Peyer's patch (tissue), 4 donors: ENCODE measurements at regions not wholly inside any gene's neighbourhood (a gene's known extent, or its start where the extent isn't known, plus 50 kb on each side); places are given as distances from the start of the nearest gene placed in this dataset.

ENCODE experiments used
- DNase-seq, 3 donors: peaks; one replicate each; pipeline ENCODE4 v3.0.0-alpha.2; 2017 to 2019
- H3K27ac ChIP-seq, 4 donors: fragments of 200-600 bp; sonication (generic); one replicate each; pipeline ENCODE4 v1.5.1; 2016 to 2019
- H3K27me3 ChIP-seq, 2 donors: fragments of 200-600 bp; sonication (generic); one replicate each; pipeline ENCODE4 v1.5.1; 2019
- H3K36me3 ChIP-seq, 3 donors: fragments of 200-600 bp; sonication (generic); one replicate each; pipeline ENCODE4 v1.5.1; 2016 to 2019
- H3K4me1 ChIP-seq, 4 donors: fragments of 200-600 bp; sonication (generic); one replicate each; pipeline ENCODE4 v1.5.1; 2016 to 2019
- H3K4me3 ChIP-seq, 4 donors: fragments of 200-600 bp; sonication (generic); 1 replicate in 3 of 4; 2 replicates in 1 of 4; pipeline ENCODE4 v1.5.1; 2016 to 2019; ENCODE audit warnings: mild to moderate bottlenecking in 1 of 4
- H3K9me3 ChIP-seq, 4 donors: fragments of 200-600 bp; sonication (generic); one replicate each; pipeline ENCODE4 v1.5.1; 2016 to 2019; ENCODE audit warnings: mild to moderate bottlenecking in 1 of 4
- POLR2A ChIP-seq, 2 donors: fragments of 450-650 bp; IDR thresholded peaks; one replicate each; pipeline ENCODE4 v1.5.1; 2017; ENCODE audit warnings: antibody characterized with exemption in 2 of 2, mild to moderate bottlenecking in 2 of 2, moderate library complexity in 2 of 2
- TF ChIP-seq, protein P1 (sequence below), 6 experiments: fragments of 450-650 bp in 4 of 6; fragments of 200-600 bp in 2 of 6; sonication (generic) in 1 of 6; IDR thresholded peaks; one replicate each; pipeline ENCODE4 v1.5.1; 2017 to 2019; ENCODE audit warnings: antibody characterized with exemption in 6 of 6, mild to moderate bottlenecking in 3 of 6, moderate library complexity in 1 of 6

DNA sequence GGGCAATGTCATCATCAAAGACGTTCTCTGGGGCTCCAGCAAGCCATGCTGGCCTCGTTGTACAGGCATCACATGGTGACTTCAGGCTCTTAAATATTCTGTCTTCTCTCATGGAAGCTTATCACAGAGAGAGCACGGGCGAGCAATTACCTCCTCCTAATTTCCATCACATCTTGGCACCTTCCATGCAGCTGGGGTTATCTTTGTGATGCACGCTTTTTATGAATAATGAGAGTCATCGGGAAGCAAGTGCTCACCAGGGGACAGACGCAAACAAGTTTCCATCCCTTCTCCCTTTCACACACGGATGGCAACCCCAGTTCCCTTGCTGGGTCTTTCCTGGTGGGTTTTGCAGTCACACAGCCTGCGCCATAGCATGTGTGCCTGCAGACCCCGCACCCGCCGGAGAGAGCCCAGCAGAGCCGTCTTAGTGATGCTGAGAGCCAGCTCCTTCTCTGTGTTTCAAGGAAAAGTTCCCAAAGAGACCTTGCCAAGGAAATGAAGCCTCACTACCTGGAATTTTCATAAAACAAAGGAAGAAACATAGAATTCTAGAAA, 116.3 kb upstream of the AFDN start:
- no peaks in the 10 kb centered on the region for H3K27me3 ChIP-seq
- no peak overlapping the region for H3K27ac ChIP-seq
- H3K36me3 ChIP-seq = no peaks in the 10 kb centered on the region
- no peaks in the 10 kb centered on the region for H3K9me3 ChIP-seq
- H3K4me3 ChIP-seq = no peak overlapping the region
- no peak for DNase-seq
- peaks cover 0 to 5% (median 2%) of the 10 kb centered on the region in 4 donors for H3K4me1 ChIP-seq
- no peak for TF ChIP-seq POLR2A (IDR thresholded peaks at IDR 0.05)
- TF ChIP-seq, protein P1, sequence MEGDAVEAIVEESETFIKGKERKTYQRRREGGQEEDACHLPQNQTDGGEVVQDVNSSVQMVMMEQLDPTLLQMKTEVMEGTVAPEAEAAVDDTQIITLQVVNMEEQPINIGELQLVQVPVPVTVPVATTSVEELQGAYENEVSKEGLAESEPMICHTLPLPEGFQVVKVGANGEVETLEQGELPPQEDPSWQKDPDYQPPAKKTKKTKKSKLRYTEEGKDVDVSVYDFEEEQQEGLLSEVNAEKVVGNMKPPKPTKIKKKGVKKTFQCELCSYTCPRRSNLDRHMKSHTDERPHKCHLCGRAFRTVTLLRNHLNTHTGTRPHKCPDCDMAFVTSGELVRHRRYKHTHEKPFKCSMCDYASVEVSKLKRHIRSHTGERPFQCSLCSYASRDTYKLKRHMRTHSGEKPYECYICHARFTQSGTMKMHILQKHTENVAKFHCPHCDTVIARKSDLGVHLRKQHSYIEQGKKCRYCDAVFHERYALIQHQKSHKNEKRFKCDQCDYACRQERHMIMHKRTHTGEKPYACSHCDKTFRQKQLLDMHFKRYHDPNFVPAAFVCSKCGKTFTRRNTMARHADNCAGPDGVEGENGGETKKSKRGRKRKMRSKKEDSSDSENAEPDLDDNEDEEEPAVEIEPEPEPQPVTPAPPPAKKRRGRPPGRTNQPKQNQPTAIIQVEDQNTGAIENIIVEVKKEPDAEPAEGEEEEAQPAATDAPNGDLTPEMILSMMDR (IDR thresholded peaks at IDR 0.05) = no peak

DNA sequence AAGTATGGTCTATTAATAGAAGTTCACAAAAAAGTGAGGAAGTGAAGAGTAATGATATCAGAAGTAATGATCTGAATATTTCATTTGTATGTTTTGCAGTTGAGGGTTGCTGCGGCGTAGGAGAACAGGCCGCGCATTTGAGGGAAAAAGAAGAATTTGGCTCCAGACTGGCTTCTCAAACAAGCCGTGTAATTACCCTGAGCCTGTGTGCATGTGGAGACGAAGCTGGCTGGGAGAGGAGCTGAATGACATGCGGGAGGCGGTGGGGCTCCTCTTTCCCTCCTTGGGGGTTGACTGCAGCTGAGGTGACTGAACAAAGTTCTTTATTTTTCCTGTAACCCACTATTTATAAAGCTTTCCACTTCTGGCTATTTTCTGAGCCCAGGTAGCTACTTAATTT, 115.5 kb upstream of the AFDN start:
- Histone ChIP-seq H3K4me1 (peaks cover 0 to 5% (median 2%) of the 10 kb centered on the region in 4 donors), H3K27ac (peak overlapping the region in 1 of 4 donors; percentile 89), H3K36me3 (no peaks in the 10 kb centered on the region), H3K9me3 (no peaks in the 10 kb centered on the region), H3K27me3 (no peaks in the 10 kb centered on the region), H3K4me3 (no peak overlapping the region)
- DNase-seq = peak in 1 of 3 donors; percentile 32
- TF ChIP-seq POLR2A (IDR thresholded peaks at IDR 0.05) = no peak
- TF ChIP-seq, protein P1 (IDR thresholded peaks at IDR 0.05) = no peak

DNA sequence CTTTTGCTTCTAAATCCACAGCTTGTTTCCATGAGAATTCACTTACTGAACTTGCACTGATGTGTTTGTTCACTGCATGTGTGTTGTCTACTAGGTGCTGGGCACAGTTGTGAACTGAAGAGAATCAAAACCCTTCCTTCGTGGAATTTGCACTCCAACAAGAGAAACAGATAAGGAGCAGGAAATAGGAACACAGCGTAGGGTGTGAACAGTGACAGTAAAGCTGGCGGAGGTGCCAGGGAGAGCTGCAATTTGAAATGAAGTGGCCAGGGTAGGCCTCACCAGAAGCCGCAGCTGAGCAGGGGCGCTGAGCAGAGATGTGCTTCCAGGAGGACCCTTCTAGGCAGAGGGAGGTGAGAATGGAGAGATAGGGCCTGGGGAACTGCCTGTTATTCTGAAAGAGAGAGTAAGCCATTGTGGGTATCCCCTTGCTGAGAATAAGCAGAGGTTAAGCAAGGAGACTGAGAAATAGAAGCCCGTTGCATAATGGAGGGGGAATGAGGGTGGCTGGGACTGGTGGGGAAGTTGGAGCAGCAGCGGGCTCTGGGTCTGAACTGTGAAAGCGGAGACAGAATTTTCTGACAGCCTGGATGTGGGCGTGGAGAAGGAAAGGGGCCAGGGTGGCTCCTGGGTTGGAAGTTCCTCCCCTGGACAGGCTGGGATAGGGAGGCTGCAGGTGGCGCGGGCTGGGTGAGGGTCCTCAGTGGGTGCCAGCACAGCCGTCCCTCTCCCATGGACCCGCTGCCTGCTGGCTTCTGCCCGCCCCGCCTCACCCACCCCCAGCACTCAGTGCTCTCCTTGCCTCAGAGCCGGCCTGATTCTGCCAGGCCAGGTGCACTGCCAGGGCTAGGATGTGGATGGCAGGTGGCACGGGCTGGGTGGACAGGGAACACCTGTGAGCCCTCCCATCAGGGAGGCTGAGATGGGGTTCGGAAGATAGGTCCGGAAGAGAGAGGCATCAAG, 114.7 kb upstream of the AFDN start:
- peak; percentile 75 to 85 for TF ChIP-seq POLR2A (IDR thresholded peaks at IDR 0.05)
- TF ChIP-seq, protein P1 (IDR thresholded peaks at IDR 0.05) = peak in 1 of 6 experiments; percentile 10
- Histone ChIP-seq H3K4me3 (peak overlapping the region in 2 of 4 donors; percentile 43 to 52), H3K27ac (peak overlapping the region in 3 of 4 donors; percentile 49 to 89 (median 76))

DNA sequence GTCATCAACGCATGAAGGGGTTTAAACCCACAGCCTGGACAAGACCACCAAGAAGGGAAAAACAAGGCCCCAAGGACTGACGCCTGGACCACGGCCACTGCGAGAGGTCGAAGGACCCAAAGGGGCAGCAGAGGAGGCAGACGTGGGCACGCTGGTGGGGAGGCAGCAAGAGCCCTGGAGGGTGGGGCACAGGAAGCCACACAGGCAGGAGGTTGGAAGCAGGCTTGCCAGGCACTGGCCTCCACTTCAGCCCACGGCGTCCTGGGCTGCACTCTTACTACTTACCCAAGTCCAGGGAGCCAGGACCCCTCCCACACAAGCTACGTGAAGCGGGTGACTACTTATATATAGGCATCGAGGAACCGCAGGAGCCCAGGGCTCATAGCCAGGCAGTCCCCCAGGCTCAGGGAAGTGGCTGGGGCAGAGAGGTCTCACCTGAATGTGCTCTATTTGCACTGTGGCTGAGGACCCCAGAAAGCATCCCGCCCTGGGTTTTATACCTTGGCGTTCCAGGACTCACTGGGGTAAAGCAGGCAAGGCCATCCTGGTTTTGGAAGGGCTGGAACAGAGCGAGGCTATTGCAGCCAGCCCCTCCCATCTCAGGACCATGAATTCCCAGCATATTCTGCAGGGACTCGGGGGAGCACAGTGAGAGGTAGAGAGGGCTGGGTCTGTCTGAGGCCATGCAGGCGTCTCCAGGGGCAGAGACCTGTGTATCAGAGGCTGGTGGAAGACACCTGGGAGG, 113.8 kb upstream of the AFDN start:
- H3K27me3 ChIP-seq = no peaks in the 10 kb centered on the region
- no peaks in the 10 kb centered on the region for H3K36me3 ChIP-seq
- peak overlapping the region in 3 of 4 donors; percentile 49 to 89 (median 76) for H3K27ac ChIP-seq
- peak in 1 of 3 donors; percentile 46 for DNase-seq
- H3K4me3 ChIP-seq = peak overlapping the region in 2 of 4 donors; percentile 43 to 52
- TF ChIP-seq POLR2A (IDR thresholded peaks at IDR 0.05) = no peak
- TF ChIP-seq, protein P1 (IDR thresholded peaks at IDR 0.05) = no peak
- no peaks in the 10 kb centered on the region for H3K9me3 ChIP-seq
- H3K4me1 ChIP-seq = peaks cover 0 to 5% (median 2%) of the 10 kb centered on the region in 4 donors

More for the DNA sequence above, 114.7 kb upstream of the AFDN start:
- H3K4me1 ChIP-seq = peaks cover 0 to 5% (median 2%) of the 10 kb centered on the region in 4 donors
- no peaks in the 10 kb centered on the region for H3K9me3 ChIP-seq
- H3K36me3 ChIP-seq = no peaks in the 10 kb centered on the region
- DNase-seq = peak in 2 of 3 donors; percentile 68 to 69
- H3K27me3 ChIP-seq = no peaks in the 10 kb centered on the region

DNA sequence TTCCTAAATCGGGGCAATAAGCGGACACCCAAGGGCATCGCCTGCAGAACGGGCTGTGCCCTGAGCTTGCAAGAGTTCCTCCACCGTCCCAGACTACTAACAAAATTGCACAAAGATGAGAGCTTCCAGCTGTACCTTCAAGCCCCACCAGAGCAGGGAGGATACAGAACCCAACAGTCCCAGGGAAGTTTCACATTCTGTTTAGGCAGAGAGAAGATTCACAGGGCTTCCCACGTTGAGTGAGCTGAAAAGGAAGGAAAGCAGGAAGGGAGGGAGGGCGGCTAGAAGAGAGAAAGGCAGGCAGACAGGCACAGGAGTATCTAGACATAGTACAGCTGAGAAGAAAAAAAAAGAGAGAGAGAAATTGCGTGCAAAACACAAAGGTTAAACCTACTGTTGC, 112.6 kb upstream of the AFDN start:
- no peak overlapping the region for H3K4me3 ChIP-seq
- H3K9me3 ChIP-seq = no peaks in the 10 kb centered on the region
- peak in 1 of 3 donors; percentile 14 for DNase-seq
- peaks cover 0 to 5% (median 2%) of the 10 kb centered on the region in 4 donors for H3K4me1 ChIP-seq
- no peak overlapping the region for H3K27ac ChIP-seq
- no peaks in the 10 kb centered on the region for H3K27me3 ChIP-seq
- TF ChIP-seq, protein P1 (IDR thresholded peaks at IDR 0.05) = no peak
- no peak for TF ChIP-seq POLR2A (IDR thresholded peaks at IDR 0.05)
- no peaks in the 10 kb centered on the region for H3K36me3 ChIP-seq
